Fibroblast of skin of left biceps (primary cell): ENCODE measurements at regions not wholly inside any gene's neighbourhood (a gene's known extent, or its start where the extent isn't known, plus 50 kb on each side); places are given as distances from the start of the nearest gene placed in this dataset.

Experiments used
- DNase-seq, 2 experiments: peaks; one replicate each; pipeline ENCODE4 v3.0.0-alpha.2; 2013; ENCODE audit warnings: low read depth in 2 of 2

DNA sequence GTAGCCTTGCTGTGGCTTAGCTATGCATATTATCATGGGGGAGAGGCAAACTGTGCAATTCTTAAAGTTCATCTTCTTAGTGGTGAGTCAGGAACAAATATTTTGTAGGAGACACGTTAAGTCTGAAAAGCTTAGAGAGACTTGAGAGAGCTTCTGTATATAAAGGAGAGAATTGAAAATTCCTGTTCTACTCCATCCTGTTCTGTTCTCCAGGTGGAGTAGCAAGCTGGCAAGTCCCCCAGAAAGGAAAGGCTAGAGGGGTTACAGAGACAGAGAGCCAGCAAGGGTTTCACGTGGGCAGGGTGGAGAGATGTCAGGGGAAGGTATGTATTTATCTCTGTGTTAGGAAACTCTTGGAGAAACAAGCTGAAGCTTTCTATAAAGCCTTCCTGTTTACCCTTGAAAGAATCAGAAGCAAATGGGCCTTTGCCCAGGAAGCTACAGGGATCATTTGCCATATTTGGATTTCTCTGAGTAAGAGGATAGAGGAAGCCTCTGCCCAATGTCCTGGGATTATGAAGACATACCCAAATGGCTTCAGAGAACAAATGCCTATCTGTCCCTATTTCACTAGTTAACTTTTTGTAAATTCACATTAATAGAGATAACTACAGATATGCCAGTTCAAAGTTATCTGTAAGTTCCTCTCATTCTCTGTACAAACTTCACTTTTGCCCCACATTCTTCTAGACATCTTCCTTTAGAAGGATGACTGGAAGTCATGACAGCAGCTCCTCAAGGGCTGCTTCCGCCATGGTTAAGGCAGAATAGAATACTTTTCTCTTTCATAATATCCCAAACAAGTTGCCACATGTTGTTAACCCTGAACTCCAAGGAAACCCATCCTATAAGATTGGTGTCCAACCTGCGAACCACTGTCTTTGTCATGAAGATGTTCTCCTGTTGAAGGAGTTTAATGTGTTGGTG is 126.7 kb upstream of the NEDD9 start:
- no peak for DNase-seq

DNA sequence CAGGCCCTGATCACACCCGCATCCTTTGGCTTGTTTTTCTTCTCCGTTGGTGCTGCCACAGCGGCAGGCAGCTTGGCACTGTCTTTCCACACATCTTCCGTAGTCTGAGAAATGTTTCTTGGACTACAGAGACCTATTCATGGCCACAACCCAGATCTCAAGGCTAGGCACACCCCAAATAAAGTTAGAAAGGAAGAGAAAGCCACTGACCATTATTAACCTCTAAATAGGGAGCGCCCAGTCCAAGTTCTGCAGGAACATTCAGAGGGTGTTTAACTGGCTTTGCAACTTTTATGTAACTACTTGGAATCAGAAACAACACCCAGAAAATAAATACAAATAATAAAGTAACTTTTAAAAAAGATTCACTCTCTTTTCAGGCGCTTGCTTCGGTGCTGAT is 124.8 kb upstream of the NEDD9 start:
- DNase-seq: no peak

DNA sequence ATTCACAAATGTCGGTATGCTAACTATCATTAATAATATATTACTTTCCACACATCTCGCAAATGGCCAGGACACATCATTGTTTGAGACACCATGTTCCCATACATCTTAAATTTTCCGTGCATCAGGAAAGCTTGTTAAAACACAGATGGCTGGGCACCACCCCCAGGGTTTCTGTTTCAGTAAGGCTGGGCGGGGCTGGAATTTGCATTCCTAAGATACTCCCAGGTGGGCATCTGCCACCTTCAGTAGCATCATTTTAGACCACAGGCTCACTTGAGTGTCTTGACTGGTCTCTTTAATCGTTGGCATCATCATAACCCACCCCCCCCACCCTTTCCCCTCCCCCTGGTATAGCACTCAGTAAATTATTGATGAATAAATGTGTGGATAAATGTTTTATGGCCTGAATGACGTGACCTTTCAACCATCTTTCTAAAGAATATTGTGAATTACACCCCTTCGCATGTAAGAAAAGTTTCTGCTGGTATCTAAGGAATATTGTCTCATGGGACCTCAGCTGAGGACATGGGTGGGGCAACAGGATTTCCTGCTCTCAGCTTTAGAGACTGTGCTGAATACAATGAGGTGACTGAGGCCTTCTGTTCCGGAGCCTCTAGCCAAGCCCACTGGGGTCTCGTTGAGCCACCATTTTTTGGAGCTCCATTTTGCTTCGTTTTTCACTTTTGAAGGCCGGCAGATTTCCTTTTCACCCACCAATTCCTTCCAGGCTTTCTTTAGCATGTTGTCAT is 124.1 kb upstream of the NEDD9 start:
- DNase-seq: no peak

DNA sequence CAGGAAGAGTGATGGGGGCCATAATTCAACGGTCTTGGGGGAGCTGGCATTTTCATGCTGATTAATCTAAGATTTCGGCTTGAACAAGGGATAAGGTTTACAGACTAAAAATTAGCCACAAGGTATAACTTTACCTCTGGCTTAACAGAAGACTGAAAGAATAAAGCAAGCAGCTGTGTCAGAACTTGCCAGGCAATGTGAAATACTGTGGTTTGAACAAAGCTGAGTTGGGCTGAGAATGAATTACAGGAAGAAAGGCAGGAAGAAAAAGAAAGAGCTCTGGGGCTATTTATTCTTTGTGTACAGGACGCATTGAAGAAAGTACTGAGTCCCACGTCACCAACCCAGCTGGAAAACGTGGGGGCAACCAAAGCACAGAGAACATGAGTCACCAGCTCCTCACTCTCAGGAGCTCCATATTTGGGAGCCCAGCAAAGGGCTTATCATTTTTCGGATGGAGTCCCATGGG is 121.5 kb upstream of the NEDD9 start:
- peak in 1 of 2 experiments; percentile 16 for DNase-seq

DNA sequence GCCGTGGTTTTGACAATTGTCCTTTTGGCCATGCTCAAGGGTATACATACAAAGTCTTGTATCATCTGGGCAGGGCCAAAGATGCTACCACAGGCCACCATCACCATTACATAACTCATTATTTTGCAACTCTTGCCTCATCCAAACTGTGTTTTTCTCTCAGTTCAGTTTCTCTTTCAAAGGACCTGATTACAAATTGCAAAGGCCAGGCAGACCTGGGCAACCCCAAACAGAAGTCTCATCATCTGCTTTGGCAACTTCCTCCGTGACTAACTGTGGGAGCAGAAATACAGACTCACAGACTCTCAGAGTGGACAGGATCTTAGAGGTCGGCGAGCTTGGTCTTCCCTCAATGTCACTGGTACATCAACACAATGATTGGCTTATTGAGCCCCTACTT is 117.8 kb upstream of the NEDD9 start:
- DNase-seq: no peak

DNA sequence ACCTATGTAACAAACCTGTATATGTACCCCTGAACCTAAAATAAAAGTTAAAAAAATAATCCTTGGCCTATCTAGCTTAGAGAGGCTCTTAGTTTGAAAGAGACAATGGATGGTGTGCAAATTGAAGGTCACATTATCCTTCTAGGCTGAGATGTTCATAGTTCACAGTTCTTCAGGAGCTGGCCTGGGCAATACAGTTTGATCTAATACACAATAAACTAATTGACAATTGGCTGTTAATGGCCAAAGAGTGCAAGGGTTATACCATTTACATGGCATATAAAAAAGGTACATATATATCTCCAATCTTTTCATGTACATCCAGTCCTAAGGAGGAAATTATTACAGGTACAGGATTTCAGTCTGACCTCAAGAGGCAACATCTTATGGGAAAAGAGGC is 117.4 kb upstream of the NEDD9 start:
- no peak for DNase-seq

DNA sequence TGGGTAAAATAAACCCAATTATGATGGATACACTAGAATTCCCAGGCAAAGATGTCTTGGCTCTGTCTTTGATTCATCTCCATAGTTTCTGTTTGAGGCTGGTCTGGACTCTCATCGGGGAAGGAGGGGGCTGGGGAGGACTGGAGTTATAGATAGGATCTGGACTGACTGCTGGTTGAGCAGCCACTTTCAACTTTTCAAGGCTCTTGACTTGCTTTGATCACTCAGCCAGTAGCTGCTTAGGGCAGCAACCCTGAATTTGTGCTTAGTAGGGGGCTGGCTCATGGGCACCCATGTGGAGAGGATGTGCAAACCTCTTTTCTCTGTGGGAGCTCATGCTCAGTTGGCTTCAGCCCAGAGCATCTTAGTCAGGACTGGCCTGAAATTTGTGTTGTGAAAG is 114.0 kb upstream of the NEDD9 start:
- DNase-seq: no peak

DNA sequence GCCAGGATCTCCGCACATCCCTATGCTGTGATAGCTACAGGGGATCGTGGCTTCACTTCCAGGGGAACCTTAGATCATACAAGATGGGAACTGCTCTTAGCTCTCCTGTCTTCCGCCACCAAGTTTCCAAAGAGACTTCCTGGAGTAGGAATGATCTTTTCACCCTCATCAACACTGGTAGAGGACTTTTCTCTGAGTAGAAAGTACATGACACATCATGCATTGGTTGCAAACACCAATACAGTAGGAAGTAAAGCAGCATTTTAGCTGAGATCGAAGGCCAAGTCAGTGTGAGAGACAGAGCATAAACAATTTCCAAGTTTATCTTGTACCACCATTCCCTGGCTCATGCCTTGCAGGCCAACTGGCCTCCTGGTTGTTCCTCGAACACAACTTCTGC is 113.1 kb upstream of the NEDD9 start:
- no peak for DNase-seq

DNA sequence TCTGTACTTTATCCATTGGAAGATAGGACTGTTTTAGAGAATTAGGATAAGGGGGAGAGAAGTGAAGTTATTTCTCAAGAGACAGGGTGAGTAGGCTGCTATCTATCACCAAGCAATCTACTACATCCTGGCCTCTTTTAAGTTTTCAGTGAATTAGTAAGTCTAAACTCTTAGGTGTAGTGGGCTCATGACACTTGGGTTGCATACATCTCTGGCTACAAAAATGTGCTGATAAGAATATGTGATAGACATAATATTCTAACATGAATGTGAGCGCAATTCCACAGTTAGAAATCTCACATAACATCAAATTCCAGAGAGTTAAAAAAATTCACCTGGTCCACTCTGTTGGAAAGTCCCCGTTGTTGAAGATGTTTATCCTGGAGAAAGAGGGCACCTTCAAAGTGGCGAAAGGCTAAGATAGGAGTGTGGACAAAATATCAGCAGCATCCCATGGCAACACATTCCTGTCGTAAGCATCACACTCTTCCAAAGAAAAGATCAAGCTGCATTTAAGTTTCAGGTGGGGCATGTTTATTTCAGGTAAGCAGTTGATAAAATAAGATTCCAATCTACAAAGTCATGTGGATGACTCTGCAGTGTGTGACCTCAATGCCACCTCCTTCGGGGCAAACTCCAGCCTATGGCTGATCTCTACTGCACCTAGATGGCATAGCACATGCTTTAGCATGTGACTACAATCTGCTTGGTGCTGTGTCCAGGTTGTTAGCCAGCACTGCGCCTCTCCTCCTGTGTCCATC is 111.7 kb upstream of the NEDD9 start:
- DNase-seq: no peak

DNA sequence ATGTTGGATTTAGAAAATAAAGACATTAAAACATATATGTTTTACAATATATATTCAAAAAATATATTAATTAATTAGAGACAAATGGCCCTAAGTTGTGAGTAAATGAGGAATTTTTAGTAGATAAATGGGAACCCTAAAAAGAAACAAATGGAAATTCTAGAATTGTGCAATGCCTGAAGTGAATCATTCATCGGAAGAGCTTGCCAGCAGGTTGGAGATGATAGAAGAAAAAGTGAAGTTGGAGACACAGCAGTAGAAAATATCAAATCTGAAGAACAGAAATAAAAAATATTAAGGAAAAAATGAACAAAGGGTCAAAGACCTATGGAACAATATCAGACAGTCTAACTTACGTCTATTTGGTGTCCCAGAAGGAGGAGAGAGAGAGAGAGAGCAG is 109.4 kb upstream of the NEDD9 start:
- no peak for DNase-seq

DNA sequence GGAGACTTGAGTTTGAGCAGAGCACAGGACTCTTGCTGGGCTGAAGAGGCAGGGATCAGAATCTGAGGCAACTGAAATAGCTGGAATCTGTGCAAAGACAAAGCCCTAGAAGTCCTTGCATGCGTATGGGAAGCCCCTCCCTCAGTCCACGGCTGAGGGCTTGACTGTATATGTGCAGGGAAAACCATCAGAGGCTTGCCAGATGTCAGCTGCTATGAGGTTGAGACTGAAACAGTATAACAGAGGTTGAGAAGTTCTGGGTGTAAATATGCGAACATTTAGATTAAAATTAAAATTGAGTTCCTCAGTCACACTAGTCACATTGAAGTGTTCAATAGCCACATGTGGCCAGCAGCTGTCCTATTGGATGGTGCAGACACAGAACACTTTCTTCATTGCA is 108.8 kb upstream of the NEDD9 start:
- no peak for DNase-seq

DNA sequence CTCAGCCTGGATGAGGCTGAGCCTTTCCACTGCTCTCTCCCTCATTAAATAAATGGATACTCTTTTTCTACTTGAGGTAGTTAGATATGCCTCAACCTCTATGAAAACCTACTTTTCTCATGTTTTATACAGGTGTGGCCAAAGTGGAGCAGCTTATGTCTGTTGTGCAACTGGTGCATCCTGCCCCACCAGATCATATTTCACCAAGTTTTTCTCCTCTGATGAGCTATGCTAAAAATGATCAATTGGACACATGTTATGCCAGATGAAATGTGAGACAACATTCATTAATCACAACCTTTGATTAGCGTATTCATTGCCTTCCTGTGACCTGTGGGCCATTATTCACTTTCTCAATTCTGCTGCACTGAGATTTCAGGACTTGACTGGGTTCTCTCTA is 106.9 kb upstream of the NEDD9 start:
- no peak for DNase-seq

DNA sequence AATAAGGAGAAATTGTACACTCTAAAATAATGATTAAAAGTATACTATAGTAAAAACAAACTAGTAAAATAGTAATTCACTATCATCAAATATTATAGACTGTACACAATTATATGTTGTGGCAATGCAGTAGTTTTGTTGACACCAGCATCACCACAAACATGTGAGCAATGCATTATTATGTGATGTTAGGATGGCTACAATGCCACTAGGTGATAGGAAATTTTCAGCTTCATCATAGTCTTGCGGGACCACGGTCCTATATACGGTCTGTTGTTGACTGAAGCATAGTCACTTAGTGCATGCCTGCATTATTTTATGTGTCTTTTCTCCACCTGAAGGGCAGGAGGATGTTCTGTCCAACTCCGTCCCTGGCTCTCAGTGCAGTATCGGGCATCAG is 104.8 kb upstream of the NEDD9 start:
- no peak for DNase-seq

DNA sequence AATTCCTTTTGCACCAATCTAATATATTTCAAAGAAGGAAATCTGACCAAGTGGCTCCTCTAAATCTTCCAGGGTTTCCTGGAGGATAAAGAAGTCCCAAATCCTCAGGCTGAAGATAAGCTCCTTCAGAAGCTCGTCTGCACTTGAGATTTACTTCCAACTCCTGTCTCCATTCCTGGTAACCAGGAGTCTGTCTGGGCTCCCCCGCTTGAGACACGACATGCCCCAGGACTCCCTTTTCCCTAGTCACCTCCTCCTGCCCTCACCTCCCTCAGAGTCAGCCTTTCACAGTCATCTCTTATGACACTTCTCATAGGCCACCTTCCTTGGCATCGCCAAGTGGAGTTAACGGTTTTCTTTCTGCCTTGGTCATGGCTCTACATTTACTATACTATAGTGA is 103.4 kb upstream of the NEDD9 start:
- no peak for DNase-seq

DNA sequence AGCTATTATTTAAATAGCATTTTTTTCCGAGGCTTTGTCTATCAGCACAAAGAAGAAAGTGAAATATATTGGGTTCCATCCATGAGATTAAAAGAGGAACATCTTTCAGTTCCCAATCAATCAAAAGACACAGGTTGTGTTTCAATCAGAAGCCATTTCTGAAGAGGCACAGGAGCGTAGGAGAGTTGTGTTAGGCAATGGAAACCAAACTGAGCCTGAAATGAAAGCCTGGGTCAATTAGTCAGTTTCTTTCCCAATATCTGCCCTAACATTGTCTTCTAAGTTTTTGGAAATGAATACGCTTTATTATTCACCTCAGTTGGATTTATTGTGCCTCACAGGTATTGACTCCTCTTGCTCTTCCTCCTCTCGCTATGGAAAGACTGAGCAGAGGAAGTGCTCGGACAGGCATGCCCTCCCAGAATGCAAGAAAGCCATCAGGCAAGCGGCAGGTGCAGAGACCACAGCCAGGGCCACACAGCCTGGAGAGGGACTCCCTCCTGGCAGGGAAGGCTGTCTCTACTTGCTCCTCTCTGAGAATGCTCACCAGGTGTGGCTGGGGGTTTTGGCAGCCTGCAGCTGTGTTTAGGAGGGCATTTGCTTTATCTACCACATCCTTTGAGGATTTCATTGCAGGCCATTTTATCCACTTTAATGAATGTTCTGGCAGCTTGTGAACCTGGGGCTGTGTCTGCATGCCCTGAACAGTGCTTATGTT is 100.8 kb upstream of the NEDD9 start:
- DNase-seq: no peak

DNA sequence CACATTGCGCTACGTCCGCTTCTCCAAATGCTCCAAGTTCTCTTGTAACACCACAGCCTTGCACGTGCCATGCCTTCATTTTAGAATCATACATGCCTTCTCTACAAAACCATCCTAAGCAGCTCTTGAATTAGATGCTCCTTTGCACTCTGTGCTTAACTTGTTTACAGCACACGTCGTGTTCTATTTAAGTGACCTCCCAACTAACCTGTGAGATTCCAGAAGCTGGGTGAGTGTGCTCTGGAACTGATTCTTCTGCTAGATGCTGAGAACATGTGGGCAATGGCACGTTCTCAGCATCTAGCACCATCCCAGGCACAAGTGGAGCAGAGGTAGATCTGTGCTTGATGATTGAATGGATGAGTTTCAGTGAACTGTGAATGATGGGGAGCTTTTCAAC is 100.0 kb upstream of the NEDD9 start:
- no peak for DNase-seq

DNA sequence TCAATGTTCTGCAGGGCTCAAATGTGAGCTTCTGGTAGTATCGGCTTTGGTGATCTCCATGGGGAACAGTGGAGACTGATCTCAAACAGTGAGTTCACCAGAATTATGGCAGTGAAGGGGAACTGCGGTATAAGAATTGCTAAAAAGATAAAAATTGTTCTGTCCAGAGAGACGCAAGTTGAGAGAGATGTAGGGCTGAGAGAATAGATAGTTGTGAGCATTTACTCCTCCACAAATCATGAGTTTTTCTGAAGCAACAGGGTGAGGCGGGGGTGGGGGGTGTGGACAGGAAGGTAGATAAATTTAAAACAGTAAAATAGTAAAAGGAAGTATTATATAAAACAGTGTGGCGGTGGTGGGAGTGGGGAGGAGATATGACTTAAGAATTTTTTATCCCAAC is 98.6 kb upstream of the NEDD9 start:
- no peak for DNase-seq

DNA sequence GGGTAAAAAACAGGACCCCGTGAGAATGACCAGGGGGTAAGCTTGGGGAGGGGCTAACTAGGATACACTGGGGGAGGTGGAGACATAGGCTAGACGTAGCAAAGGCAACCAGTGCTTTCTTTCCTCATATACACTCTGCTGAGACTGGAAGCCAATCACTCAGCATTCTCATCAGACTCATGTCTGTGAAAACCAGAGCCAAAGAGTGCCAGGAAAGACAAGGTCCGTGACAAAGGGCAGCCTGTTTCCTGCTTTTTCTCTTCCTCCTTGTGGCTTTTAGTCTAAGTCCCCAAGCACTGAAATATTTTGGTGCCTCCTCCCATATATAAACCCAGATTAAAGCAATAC is 97.9 kb upstream of the NEDD9 start:
- no peak for DNase-seq

DNA sequence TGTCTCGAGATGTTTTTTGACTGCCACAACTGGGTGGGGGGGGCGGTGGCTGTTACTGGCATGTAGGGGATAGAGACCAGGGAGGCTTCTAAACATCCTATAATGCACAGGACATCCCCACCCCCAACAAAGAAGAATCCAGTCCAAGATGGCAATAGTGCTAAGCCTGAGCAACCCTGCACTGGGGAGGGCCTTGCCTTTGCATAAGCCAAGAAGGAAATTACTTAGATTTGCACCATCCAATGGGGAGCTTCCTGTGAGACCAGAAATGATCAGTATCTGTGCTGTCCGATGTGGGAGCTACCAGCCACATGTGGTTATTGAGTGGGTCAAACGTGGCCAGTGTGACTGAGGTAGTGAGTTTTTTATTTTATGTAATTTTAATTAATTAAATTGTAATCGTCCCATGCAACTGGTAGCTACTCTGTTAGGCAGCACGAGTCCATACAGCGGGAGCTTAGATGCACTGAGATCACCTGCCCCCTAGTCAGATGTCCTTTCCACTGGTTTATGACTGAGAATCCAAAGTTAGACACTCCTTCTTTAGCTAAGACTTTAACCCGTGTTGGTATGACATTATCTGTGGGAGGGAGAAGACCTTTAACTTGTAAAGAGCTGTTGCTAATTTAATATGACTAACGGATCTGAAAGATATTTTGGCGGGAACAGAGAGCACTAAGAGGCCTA is 97.4 kb upstream of the NEDD9 start:
- no peak for DNase-seq

DNA sequence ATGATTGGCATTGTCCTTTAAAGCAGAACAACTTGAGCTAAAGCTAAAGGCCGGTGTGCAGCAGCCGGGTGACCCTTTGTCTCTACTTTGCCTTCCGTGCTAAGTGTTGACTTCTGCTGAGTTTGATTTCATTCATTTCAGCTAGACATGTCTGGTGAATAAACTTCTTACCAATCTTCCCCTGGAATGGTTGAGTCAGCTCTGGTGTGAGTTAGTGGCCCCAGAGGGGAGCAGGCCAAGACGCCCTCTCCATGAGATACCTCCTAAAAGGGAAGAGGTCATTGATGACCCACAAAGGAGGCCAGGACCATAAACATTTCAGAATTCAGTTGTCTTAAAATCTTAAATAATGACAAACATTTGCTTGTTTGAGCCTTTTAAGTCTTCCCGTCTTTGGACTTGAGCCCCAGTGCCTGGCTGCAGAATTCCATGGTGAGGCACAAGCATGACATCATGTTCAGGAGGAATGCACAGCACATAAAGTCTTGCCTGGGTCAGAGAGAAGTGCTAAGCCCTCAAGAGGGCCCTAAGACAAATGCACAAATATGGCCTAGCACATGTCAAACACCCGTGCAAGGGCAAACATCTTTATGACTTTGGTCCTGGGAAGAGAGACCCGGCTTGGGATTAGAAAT is 96.3 kb upstream of the NEDD9 start:
- DNase-seq: peak; percentile 20 to 28

DNA sequence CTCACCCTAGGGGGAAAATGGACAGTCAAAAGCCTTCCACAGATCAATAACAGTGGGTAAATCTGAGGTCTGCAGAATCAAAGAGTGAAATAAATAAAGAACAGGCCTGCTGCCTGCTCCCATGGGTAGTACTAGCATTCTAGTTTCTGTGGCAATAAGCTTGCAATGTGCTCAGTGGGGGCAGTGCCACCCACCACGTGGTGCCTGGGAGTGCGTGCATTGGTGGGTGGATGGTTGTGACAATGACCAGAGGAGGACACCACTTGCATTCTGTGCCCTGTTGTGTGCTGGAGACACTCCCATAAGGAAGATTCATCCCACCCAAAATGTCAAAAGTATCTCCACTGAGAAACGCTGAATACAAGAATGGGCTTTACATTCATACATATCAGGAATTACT is 95.5 kb upstream of the NEDD9 start:
- no peak for DNase-seq
